NCI-H1417 (cell line): ENCODE measurements at regions not wholly inside any gene's neighbourhood (a gene's known extent, or its start where the extent isn't known, plus 50 kb on each side); places are given as distances from the start of the nearest gene placed in this dataset.
A peak's percentile ranks its signal among the peaks of the same experiment; 100 is the strongest.

Experiments used
- DNase-seq, 3 experiments: peaks; one replicate each; lab custom pipeline; 2025; lab: John Stamatoyannopoulos, UW

DNA sequence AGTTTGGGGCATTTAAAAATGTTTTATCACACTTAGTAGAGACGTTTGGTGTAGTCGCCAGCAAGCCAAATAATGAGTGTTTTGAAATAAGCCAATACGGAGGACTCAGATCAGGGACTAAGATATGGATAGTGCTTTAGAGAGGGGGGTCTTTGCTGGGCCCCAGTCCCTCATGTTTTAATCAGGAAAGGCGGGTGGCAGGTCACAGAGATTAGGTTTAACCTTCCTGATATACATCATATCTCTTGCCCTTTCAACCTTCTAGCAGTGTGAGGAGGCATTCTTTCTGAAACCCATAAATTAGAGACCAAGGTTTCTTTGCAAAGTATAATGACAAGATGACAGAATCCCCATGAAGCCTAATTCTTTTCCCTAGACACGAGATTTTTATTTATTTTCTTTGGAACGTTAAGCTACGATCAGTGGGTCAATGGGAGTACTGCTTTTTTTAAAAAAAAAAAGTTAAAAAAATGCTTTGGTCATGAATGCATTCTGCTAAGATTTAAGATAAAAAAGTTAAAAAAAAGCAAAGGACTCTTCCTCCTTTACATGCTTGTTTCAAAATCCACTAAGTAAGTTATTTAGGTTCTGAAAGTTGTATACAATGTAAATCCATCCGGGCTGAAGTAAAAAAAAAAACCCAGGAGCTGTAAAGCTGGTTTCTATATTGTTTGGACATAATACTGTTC is 572.1 kb upstream of the SALL1 start:
- DNase-seq: no peak

DNA sequence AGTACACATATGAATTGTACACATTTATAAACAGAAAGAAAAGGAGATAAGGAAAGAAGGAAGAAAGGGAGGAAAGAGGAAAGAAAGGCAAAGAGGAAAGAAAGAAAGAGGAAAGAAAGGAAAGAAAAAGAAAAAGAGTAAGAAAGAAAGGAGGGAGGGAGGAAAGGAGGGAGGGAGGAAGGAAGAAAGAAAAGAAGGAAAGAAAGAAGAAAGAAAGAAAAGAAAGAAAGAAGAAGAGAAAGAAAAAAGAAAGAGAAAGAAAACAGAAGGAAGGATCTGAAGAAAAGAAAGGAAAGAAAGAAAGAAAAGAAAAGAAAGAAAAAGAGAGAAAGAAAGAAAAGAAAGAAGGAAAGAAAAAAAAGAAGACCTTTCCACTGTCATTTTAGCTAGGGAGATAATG is 571.4 kb upstream of the SALL1 start:
- DNase-seq: no peak

DNA sequence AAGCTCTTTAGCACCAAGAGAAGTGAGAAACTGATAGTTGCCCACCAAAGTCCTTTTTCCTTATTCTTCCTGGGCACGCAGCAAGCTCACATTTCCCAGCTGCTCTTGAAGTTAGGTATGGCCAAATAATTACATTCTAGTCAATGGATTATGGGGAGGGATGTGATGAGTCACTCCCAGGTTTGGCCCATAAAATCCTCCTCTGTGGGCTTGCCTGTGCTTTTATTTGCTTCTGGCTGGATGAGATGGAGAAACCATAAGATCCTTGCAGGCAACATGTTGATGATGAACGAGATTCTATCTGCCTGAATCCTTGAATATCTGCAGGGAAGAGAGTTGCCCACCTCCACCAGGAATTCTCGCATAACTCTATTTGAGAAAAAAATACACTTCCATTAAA is 568.3 kb upstream of the SALL1 start:
- DNase-seq: no peak

DNA sequence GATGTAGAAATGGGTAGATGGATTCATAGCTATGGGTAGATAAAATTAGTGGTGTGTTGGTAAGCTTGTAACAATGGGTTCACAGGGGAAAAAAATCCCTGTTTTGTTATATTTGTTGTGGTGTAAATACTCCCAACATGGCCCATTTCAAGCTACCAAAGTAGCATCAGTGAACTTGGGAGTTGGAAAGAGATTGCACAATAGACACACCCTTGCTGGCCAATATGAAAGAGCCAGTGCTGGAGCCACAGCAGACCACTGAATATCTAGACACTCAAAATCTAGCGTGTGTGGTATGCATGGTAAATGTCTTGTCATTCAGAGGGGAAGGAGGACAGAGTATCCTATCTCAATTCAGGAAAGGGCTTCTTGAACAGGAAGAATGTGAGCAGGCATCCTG is 565.1 kb upstream of the SALL1 start:
- DNase-seq: no peak

DNA sequence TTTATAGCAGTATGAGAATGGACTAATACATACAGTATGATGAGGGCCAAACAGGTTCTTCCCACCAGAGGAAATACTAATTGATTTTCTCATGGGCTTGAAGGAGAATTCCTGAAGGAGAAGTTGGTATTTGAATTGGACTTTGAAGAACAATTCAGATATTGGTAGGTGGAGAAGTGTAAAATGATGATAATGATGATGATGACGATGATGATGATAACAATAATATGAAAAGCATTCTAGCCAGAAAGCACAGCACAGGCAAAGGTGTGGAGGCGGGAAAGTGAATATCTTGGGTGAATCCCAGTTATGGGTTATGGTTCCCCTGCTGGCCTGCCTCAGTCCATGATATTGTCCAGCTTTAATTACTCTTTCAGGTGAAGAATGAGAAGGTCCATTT is 562.4 kb upstream of the SALL1 start:
- DNase-seq: no peak

DNA sequence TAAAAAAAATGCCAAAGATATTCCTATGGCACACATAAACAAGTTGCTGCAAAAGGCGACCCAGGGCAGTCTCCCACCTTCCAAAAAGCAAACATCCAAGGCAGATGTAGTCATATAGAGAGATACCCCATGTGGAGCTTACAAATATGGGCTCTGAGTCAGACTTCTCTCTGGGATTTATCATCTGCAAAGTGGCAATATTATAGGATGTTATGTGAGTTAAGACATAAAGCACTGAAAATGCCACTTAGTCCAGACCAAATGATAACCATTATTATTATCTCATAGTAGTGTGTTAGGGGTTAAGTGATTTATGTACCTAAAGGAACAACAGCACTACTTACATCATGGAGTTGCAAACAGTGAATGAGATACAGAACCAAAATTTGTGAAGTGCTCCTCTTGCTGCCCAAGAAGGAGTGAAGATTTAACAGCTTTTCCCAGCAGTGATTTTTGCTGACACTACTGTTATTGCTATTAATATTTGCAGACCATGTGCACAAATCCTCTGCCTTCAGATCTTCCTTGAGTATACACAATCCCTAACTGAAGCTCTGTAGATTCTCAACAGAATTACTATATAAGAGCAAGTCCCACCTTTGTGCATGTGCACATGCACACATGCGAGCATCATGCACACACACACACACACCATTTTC is 560.0 kb upstream of the SALL1 start:
- no peak for DNase-seq

DNA sequence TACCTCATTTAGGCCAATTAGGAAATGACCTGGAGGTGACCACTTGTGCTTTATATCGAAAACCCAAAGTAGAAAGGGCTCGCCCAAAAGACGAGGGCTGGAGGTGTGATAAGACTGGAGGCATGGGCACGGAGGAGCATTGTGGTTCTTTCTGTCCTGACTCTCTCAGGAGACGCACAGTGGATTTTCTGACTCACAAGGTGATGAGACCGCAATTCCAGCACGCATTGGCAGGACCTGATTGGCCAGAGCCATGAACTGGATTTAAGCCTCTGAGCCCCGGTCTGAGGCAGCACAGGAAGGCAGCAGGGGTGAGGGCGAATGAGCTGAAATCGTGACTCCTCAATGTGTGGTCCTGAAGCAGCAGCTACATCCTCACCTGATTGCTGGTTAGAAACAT is 559.1 kb upstream of the SALL1 start:
- no peak for DNase-seq

DNA sequence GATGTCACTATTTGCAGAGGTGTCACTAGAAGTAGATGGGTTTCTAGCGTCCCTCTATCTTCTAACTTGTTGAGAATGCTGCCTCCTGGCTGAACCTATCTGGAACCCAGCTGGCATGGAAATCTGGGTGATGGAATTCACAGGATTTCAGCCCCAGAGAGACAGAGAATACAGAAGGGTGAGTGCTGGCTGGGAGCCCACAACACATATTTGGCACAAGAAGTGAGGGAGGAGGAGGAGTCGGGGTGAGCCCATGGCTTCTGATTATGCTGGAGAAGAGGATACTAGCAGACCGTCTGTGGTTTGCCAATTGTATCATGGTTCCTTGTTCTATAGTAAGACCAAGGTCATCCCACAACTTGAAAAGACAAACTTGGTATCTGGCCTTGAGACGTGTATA is 557.8 kb upstream of the SALL1 start:
- no peak for DNase-seq

DNA sequence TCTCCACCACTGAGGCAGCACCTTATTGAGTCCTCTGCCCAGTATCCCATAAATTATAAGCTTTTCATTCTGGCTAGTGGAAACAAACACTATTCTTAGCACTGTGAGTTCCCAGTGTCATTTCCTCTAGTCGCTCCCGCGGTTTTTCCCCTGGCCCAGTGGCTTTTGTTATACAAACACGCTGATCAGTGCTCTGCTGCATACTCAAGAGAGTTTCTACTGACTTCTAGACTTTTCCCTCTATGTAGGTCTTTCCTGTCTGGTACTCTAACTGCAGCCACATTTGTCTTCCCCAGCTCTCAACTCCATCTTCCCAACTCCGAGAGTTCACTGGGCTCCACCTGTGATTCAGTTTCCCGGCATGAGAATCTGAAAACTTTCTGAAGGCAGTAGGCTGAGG is 556.6 kb upstream of the SALL1 start:
- DNase-seq: no peak

DNA sequence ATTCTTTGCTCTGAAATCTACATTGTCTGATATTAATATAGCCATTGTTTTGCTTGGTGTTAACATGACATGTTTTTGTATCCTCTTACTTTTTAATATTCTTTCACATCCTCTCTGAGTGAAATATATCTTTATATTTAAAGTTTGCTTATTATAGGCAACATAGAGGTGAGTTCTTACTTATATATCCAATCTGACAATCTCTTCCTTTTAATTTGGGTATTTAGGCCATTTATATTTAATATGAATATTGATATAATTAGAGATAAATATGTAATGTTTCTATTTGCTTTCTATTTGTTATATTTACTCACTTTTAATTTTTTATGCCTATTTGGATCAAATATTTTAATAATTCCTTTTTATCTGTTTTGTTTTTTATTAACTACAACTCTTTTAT is 554.1 kb upstream of the SALL1 start:
- no peak for DNase-seq

DNA sequence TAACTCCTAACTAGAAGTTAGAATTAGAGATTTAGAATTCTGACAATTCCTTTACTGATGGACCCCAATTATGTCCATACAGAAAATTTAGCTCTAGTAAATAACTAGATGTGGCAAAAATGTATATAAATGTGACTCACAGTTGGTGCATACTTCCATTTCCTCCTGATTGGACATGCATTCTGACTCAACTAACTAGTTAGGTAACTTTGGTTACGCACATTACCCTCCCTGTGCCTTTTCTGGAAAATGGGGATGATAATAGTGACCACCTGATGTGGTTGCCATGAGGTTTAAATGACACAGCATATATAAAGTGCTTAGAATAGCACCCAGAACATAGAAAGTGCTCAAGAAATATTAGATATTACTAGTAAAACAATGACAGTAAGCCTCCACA is 550.0 kb upstream of the SALL1 start:
- DNase-seq: no peak

DNA sequence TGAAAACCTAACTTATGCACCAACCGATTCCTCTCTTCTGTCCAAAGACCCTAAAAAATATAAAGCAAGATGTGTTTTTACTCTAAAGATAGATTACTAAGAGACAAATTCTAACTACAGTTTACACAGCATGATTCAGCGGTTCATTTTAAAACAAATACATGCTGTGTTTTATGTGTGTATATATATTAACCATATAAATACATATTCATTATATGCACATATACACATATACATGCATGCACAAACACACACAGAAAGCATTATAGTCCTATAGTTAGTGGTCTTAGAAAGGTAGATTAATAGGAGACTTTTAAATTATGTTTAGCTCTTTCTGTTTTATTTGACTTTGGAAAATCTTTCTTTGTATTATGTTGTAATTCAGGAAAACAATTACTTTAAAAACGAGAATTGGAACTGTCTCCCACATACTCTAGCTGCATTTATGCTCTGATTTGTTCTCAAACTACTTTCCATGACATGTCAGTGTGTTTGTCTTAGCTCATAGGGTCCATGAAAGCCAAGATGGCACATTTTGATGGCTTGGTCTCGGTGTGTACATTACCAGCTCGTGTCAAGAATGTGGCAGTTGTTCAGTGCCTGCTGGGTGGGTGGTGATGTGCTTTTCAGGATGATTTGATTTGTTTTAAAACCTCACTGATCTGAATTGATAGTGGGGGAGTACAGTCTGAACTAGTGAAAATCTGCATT is 548.8 kb upstream of the SALL1 start:
- DNase-seq: no peak

DNA sequence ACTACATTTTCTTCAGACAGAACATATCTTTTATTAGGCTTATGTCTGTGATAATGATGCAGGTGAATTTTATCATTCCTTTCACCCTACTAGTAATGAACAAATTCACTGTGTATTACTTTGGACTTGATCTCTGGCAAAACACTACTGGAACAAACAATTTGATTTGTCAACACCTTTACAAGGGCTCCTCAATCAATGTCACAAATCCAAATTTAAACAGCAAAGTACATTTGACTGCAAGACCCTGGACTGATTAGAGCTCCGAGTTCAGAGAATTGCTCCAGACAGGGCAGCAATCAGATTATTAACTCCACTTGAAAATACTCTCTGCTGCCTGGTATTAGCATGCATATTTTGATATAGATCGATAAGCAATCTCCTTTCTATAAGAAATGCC is 547.6 kb upstream of the SALL1 start:
- no peak for DNase-seq

DNA sequence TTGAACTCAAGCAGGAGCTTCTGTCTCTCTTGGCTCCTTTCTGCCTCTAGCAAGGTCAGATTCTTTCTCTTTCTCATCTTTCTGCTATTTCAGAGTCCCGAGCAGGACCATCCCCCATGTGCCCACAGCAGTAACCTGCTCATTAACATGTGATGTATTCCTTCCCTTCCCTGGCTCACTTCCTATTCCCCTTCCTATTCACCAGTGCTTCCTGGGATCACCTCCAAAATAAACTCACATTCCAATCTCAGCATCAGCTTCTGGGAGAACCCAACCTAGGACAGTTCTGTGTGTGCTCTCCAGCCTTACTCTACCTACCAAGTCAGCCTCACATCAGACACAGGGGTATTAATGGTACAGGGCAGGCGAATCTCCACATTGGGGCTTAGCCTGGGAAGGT is 546.4 kb upstream of the SALL1 start:
- no peak for DNase-seq

DNA sequence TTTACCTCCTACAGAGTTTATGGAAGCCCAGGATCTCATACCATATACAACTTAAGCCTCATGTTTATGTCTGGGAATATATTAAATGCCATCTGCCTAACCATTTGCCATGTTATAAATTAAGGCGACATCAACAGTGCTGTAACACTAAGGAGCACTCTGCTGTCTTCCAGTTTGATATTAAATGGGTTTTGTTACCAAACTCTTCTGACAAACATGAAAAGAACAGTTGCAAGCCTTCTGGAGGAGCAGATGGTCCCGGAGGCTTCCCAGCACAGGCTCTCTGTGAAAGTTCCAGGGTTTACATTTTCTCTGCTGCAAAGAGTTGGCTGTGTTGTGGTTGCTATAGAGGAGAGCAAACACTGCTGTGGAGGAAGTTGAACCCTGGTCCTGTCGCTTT is 545.3 kb upstream of the SALL1 start:
- no peak for DNase-seq

DNA sequence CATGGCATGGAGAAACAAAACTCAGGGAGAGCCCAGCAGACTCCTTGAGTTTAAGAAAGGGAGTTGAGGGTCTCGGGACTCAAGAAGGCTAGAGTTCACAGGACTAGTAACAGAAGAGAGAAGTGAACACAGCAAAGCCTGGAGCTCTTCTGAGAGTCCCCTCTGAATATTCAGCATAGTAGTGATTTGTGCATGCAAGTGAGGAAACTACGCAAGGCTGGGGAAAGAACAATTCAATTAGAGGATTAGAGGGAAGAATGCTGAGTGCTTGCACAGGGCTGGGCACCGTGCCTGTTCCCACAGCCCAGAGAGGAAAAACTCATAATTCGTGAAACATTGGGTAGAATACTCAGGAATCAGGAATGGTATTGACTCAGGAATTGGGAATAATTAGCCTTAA is 540.0 kb upstream of the SALL1 start:
- no peak for DNase-seq

DNA sequence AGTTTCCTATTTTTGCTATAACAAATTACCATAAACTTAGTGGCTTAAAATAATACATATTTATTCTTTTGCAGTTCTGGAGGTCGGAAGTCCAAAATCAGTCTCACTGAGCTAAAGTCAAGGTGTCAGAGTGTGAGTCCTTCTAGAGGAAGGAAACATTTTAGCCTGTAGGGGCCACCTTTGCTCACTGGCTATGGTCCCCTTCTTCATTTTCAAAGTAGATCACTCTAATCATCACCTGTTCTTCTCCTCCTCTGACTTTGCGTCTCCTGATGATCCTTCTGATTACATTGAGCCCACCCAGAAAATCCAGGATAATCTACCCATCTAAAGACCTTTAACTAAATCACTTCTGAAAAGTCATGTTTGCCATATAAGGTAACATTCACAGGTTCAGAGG is 534.4 kb upstream of the SALL1 start:
- no peak for DNase-seq

DNA sequence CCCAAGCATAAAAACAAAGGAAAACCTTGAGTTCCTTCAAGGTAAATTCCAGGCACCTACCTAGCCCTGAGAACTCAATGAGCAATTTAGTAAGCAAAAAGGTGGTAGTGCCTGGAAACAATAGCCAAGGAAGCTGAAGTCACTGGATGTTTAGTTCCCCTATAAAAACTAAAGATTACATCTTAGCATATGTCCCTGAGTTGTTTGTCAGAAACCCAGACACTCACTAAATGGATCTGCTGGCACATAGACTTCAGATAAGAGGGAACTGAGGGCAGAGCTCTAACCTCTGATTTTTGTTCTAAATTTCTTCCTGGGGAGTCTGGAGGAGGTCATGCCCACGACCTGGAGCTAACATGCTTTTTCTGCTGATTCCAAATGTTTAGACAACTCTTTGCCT is 532.8 kb upstream of the SALL1 start:
- DNase-seq: no peak

DNA sequence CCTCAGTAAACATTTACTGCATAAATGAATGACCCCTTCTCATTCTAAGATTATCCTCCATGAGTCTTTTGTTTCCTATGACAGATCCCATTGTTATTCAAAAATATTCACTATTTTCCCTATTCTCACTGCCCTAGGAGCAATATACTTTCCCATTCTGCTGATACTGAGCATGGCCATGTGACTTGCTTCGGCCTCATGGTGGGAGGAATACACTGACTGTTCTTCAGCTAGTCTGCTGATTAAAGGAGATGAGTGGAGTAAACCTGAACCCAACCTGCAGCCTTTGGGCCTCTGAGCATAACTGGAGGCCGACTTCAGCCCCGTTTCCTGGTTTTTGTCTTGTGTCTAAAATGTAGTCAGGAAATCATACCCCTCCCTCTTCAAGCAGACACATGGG is 531.8 kb upstream of the SALL1 start:
- no peak for DNase-seq

DNA sequence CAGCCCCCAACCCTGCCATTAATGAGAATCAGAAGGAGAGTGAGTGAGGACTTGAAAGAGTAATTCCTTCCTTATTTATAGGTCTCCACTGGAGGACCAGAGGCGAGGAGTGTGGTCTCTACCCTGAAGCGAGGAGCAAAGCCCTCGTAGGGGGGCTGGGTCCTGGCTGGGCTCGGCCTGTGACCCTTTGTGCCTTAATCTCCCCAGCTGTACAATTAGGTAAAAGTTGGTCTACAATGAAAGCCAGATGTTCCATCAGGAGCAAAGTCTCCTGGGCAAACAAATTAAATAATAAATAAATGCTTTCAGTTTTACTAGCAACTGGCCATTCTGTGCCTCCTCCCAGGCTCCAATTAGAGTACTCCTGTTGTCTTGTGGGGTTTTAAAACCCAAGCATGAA is 523.5 kb upstream of the SALL1 start:
- DNase-seq: no peak

DNA sequence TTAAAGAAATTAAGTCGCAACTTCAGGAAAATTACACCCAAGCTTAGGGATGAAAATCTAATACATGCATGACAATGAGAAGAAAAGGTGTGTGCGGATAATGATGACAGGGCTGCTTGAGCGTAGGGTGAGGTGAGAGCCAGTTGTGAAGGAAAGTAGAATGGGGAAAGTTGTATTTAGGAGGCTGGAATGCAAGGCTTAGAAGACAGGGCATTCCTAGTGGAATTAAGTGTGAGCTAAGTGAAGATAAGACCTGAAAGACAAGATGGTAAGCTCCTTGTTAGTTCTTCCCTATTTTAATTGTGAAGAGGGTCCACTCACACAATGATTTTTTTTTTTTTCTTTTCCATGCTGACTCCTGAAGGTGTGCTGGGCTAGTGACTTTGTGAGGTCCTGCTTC is 519.5 kb upstream of the SALL1 start:
- no peak for DNase-seq

DNA sequence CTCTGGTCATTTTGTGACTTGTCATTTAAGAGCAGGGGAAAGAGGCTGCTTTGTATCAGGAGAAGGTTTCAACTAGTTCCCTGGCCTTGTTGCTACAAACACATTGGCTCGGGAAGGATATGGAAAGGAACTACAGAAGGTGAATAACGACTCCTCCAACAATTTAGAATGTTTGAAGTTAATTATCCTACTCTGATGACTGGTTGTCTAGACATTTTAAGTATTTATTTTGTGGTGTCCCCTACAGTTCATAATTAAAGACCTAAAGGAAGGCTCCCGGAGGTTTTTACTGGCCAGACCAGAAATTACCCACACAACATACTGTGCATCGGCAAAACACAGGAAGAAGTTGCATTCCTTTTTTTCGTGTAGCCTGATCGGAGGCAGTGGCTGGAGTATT is 515.8 kb upstream of the SALL1 start:
- peak in 1 of 3 experiments; percentile 13 for DNase-seq

DNA sequence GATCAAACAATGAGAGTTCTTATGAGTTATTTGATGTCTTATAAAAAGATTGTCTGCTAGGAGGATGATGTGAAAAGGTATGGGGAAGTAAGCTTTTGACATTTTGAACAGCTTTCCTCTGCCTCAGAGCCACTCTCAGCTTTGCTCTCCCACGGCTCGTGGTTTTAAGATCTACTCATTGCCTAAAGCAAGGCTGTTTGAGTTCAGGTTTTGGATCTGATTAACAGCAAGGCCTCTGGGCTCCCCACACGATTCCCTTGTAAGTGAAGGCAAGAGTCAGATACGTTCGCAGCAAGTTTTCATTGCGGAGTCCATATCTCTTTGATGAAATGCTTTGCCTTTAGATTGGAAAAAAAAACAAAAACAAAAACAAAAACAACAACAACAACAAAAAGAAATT is 515.0 kb upstream of the SALL1 start:
- peak in 1 of 3 experiments; percentile 48 for DNase-seq
